Vagina (tissue), 2 donors: ENCODE measurements at regions not wholly inside any gene's neighbourhood (a gene's known extent, or its start where the extent isn't known, plus 50 kb on each side); places are given as distances from the start of the nearest gene placed in this dataset.

Experiments used
- POLR2A ChIP-seq, 2 donors: fragments of 450-650 bp; IDR thresholded peaks; one replicate each; pipeline ENCODE4 v1.6.1; 2017; ENCODE audit warnings: antibody characterized with exemption in 2 of 2, mild to moderate bottlenecking in 2 of 2, moderate library complexity in 2 of 2
- POLR2AphosphoS5 ChIP-seq, 2 donors: sonication (generic); formaldehyde crosslinking; IDR thresholded peaks; one replicate each; pipeline ENCODE4 v1.9.0; 2017; ENCODE audit warnings: antibody characterized with exemption in 2 of 2, mild to moderate bottlenecking in 2 of 2, low read depth in 1 of 2; ENCODE audit not compliant: insufficient read depth in 1 of 2

- TF ChIP-seq POLR2A (IDR thresholded peaks at IDR 0.05) (no peak), POLR2AphosphoS5 (IDR thresholded peaks at IDR 0.05; ENCODE audit: insufficient read depth in 1 of 2, low read depth in 1 of 2) (no peak)
Observed at GRCh38 chr18:44453505-44453904, 227.2 kb upstream of the SETBP1 start.
